Ecto neural progenitor cell (in vitro differentiated cells): ENCODE measurements at regions not wholly inside any gene's neighbourhood (a gene's known extent, or its start where the extent isn't known, plus 50 kb on each side); places are given as distances from the start of the nearest gene placed in this dataset.
"Not testable (repeated sequence)": the region's sequence is repeated elsewhere in the genome, so short reads cannot be mapped to it uniquely, and the experiment has no call there.

Source experiments
- DNase-seq: peaks from one replicate; pipeline ENCODE4 v3.0.0-alpha.2; 2018; ENCODE audit warnings: low spot score

GRCh38 chr20:22819112-22819511 is 216.0 kb upstream of the SSTR4 start:
- DNase-seq, result no peak

- no peak for DNase-seq
Measured at GRCh38 chr20:22819784-22820183, 215.3 kb upstream of the SSTR4 start.

- DNase-seq, result no peak
Measured at GRCh38 chr20:22821081-22821727, 213.9 kb upstream of the SSTR4 start.

GRCh38 chr20:22821796-22822195 is 213.3 kb upstream of the SSTR4 start:
- DNase-seq, result no peak

- DNase-seq, result no peak
Measured at GRCh38 chr20:22823119-22823518, 212.0 kb upstream of the SSTR4 start.

GRCh38 chr20:22824077-22824476 is 211.0 kb upstream of the SSTR4 start:
- DNase-seq, result no peak

GRCh38 chr20:22825076-22825475 is 210.0 kb upstream of the SSTR4 start:
- DNase-seq, result no peak

- DNase-seq, result no peak
Measured at GRCh38 chr20:22825546-22825945, 209.6 kb upstream of the SSTR4 start.

- DNase-seq, result no peak
Measured at GRCh38 chr20:22826306-22827230, 208.5 kb upstream of the SSTR4 start.

- no peak for DNase-seq
Measured at GRCh38 chr20:22827916-22828315, 207.2 kb upstream of the SSTR4 start.

- DNase-seq, result no peak
Measured at GRCh38 chr20:22829356-22829755, 205.8 kb upstream of the SSTR4 start.

- DNase-seq, result no peak
Measured at GRCh38 chr20:22830138-22830537, 205.0 kb upstream of the SSTR4 start.

GRCh38 chr20:22830715-22831114 is 204.4 kb upstream of the SSTR4 start:
- DNase-seq, result not testable (repeated sequence)

GRCh38 chr20:22833851-22834250 is 201.3 kb upstream of the SSTR4 start:
- no peak for DNase-seq

- DNase-seq, result no peak
Measured at GRCh38 chr20:22834651-22835256, 200.4 kb upstream of the SSTR4 start.

GRCh38 chr20:22836211-22836610 is 198.9 kb upstream of the SSTR4 start:
- DNase-seq, result no peak

- no peak for DNase-seq
Measured at GRCh38 chr20:22836877-22837276, 198.2 kb upstream of the SSTR4 start.

- DNase-seq, result no peak
Measured at GRCh38 chr20:22838001-22838400, 197.1 kb upstream of the SSTR4 start.

- no peak for DNase-seq
Measured at GRCh38 chr20:22841846-22842245, 193.3 kb upstream of the SSTR4 start.

- no peak for DNase-seq
Measured at GRCh38 chr20:22842793-22843192, 192.3 kb upstream of the SSTR4 start.

GRCh38 chr20:22844959-22845358 is 190.2 kb upstream of the SSTR4 start:
- DNase-seq, result no peak

GRCh38 chr20:22846863-22847262 is 188.2 kb upstream of the SSTR4 start:
- no peak for DNase-seq

- DNase-seq, result no peak
Measured at GRCh38 chr20:22848364-22848763, 186.7 kb upstream of the SSTR4 start.
